ENCODE measurements at regions not wholly inside any gene's neighbourhood (a gene's known extent, or its start where the extent isn't known, plus 50 kb on each side); places are given as distances from the start of the nearest gene placed in this dataset.

DNA sequence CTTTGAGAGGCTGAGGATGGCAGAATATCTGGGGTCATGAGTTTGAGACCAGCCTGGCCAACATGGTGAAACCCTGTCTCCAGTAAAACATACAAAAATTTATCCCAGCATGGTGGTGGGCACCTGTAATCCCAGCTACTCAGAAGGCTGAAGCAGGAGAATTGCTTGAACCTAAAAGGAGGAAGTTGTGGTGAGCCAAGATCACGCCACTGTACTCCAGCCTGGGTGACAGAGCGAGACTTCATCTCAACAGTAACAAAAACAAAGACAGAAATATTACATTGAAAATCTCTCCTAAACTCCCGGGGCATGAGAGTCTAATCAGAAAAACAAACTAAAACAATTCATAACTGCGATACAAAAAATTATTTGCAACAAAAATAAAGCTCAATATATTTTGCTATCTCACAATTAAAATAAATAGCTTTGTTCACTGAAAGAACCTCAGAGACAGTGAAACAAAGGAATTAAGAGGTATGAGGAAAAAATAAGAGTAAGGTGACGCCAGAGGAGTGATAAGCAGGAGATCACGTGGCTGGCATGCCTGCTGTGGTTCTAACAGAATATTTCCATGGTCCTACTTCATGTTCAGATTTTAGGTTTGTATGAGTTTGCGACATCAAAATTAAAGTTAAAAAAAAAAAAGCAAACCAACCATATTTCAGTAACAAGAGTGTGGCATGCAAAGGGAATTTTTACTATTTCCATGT is 527.7 kb upstream of the POM121L12 start:
- Histone ChIP-seq H3K4me3 (no peak overlapping the region), H3K9me3 (no peaks in the 10 kb centered on the region), H3K27me3 (no peaks in the 10 kb centered on the region), H3K36me3 (no peaks in the 10 kb centered on the region), H3K4me1 (no peaks in the 10 kb centered on the region), H3K27ac (no peak overlapping the region)
- in situ Hi-C loops (cut with MboI; ENCODE audit: low pct_ligation_motif_present in 1 of 4, low pct_unique_long_range_greater_than_20kb in 1 of 4, low sequenced_read_pairs in 3 of 4) (no loop called here), intact Hi-C loops (cut with DNase I; ENCODE audit: low total_unique reads) (no loop called here)
- no peak for TF ChIP-seq EP300 (IDR thresholded peaks at IDR 0.05; ENCODE audit: low read depth)
- TF ChIP-seq, protein P1, sequence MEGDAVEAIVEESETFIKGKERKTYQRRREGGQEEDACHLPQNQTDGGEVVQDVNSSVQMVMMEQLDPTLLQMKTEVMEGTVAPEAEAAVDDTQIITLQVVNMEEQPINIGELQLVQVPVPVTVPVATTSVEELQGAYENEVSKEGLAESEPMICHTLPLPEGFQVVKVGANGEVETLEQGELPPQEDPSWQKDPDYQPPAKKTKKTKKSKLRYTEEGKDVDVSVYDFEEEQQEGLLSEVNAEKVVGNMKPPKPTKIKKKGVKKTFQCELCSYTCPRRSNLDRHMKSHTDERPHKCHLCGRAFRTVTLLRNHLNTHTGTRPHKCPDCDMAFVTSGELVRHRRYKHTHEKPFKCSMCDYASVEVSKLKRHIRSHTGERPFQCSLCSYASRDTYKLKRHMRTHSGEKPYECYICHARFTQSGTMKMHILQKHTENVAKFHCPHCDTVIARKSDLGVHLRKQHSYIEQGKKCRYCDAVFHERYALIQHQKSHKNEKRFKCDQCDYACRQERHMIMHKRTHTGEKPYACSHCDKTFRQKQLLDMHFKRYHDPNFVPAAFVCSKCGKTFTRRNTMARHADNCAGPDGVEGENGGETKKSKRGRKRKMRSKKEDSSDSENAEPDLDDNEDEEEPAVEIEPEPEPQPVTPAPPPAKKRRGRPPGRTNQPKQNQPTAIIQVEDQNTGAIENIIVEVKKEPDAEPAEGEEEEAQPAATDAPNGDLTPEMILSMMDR (IDR thresholded peaks at IDR 0.05) = no peak
- TF ChIP-seq POLR2AphosphoS5 (IDR thresholded peaks at IDR 0.05) = no peak
- no peak for TF ChIP-seq POLR2A (IDR thresholded peaks at IDR 0.05)
- WGBS, 2 donors (ENCODE audit: low coverage in 1 of 2) = 55 to 66% methylated on average over 6 to 7 of the region's 7 CpGs
- no peak for DNase-seq

DNA sequence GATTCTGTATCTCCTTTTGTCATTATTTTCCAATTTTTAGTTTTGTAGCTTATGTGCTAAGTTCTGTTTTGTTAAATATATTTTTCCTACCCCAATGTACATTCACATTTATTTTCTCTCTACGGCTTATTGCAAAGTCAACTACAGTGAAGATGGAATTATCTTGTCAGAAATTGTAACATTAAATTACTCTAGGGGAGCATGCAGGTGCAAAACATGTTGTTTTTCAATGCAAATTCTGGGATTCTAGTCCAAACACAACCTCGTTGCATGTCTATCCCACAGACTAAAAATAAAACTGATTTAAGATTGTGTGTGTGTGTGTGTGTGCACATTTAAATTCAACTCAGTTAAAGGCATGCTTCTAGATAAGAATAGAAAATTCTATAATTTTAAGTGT is 529.1 kb upstream of the POM121L12 start:
- no peak overlapping the region for H3K4me3 ChIP-seq
- no peaks in the 10 kb centered on the region for H3K36me3 ChIP-seq
- no peaks in the 10 kb centered on the region for H3K27me3 ChIP-seq
- in situ Hi-C loops (cut with MboI; ENCODE audit: low pct_ligation_motif_present in 1 of 4, low pct_unique_long_range_greater_than_20kb in 1 of 4, low sequenced_read_pairs in 3 of 4) (no loop called here), intact Hi-C loops (cut with DNase I; ENCODE audit: low total_unique reads) (no loop called here)
- WGBS, 2 donors (ENCODE audit: low coverage in 1 of 2) = 16 to 47% methylated on average over 2 of the region's 2 CpGs
- TF ChIP-seq, protein P1 (IDR thresholded peaks at IDR 0.05) = no peak
- TF ChIP-seq POLR2AphosphoS5 (IDR thresholded peaks at IDR 0.05) = no peak
- TF ChIP-seq EP300 (IDR thresholded peaks at IDR 0.05; ENCODE audit: low read depth) = no peak
- no peak for TF ChIP-seq POLR2A (IDR thresholded peaks at IDR 0.05)
- no peak overlapping the region for H3K27ac ChIP-seq
- no peaks in the 10 kb centered on the region for H3K9me3 ChIP-seq
- no peak for DNase-seq
- no peaks in the 10 kb centered on the region for H3K4me1 ChIP-seq

DNA sequence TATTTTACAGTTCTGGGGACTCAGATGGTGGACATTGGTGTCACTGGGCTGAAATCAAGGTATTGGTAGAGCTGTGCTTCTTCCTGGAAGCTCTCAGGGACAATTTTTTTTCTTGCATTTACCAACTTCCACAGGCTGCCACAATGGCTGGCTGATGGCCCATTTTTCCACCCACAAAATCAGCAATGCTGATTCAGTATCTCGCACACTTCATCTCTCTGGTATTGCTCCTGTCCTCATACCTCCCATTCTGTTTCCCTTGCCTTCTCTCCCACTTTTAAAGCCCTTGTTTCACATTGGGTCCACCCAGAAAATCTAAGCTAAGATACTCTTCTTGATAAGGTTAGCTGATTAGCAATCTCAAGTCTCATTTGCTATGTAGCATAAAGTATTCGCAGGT is 530.9 kb upstream of the POM121L12 start:
- in situ Hi-C loops (cut with MboI; ENCODE audit: low pct_ligation_motif_present in 1 of 4, low pct_unique_long_range_greater_than_20kb in 1 of 4, low sequenced_read_pairs in 3 of 4) = no loop called here
- H3K4me1 ChIP-seq = no peaks in the 10 kb centered on the region
- H3K4me3 ChIP-seq = no peak overlapping the region
- TF ChIP-seq EP300 (IDR thresholded peaks at IDR 0.05; ENCODE audit: low read depth) (no peak), POLR2AphosphoS5 (IDR thresholded peaks at IDR 0.05) (no peak), POLR2A (IDR thresholded peaks at IDR 0.05) (no peak)
- TF ChIP-seq, protein P1 (IDR thresholded peaks at IDR 0.05) = no peak
- H3K9me3 ChIP-seq = no peaks in the 10 kb centered on the region
- 87% methylated on average over 2 of the region's 2 CpGs for WGBS, 2 donors (ENCODE audit: low coverage in 1 of 2)
- no peaks in the 10 kb centered on the region for H3K27me3 ChIP-seq
- no peaks in the 10 kb centered on the region for H3K36me3 ChIP-seq
- DNase-seq = no peak
- intact Hi-C loops (cut with DNase I; ENCODE audit: low total_unique reads) = no loop called here
- H3K27ac ChIP-seq = no peak overlapping the region

DNA sequence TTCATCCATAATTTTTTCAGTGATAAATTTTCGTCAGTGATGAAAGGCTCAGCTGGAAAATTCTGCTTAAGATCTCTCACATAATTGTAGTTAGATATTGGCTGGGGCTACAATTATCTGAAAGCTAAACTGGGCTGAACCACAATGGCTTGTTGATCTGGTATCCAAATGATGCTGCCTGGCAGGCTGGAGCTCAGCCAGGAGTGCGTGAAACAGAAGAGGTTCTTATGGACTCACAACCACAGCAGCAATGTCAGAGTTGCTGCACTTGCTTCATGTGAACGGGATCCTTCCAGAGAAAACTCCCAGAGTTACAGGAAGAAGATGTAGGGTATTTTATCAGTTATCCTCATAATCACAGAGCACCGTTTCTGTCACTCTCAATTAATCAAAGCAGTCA is 533.2 kb upstream of the POM121L12 start:
- intact Hi-C loops (cut with DNase I; ENCODE audit: low total_unique reads) (no loop called here), in situ Hi-C loops (cut with MboI; ENCODE audit: low pct_ligation_motif_present in 1 of 4, low pct_unique_long_range_greater_than_20kb in 1 of 4, low sequenced_read_pairs in 3 of 4) (no loop called here)
- no peaks in the 10 kb centered on the region for H3K27me3 ChIP-seq
- H3K9me3 ChIP-seq = no peaks in the 10 kb centered on the region
- 62 to 82% methylated on average over 3 to 4 of the region's 4 CpGs for WGBS, 2 donors (ENCODE audit: low coverage in 1 of 2)
- H3K36me3 ChIP-seq = no peaks in the 10 kb centered on the region
- H3K4me3 ChIP-seq = no peak overlapping the region
- TF ChIP-seq EP300 (IDR thresholded peaks at IDR 0.05; ENCODE audit: low read depth) (no peak), POLR2AphosphoS5 (IDR thresholded peaks at IDR 0.05) (no peak), POLR2A (IDR thresholded peaks at IDR 0.05) (no peak)
- TF ChIP-seq, protein P1 (IDR thresholded peaks at IDR 0.05) = no peak
- DNase-seq = no peak
- H3K27ac ChIP-seq = no peak overlapping the region
- H3K4me1 ChIP-seq = no peaks in the 10 kb centered on the region
